Testis (tissue), 2 donors: ENCODE measurements at regions not wholly inside any gene's neighbourhood (a gene's known extent, or its start where the extent isn't known, plus 50 kb on each side); places are given as distances from the start of the nearest gene placed in this dataset.

ENCODE experiments used
- CTCF ChIP-seq, 3 experiments: fragments of 450-650 bp in 2 of 3; fragments of 200-600 bp in 1 of 3; sonication (generic) in 1 of 3; IDR thresholded peaks; one replicate each; pipeline ENCODE4 v1.5.1; 2016 to 2019; ENCODE audit warnings: antibody characterized with exemption in 3 of 3, mild to moderate bottlenecking in 2 of 3, moderate library complexity in 1 of 3
- POLR2A ChIP-seq: fragments of 450-650 bp; IDR thresholded peaks from one replicate; pipeline ENCODE4 v1.6.1; 2017; ENCODE audit warnings: antibody characterized with exemption, mild to moderate bottlenecking, moderate library complexity

GRCh38 chr1:143691971-143692529 is 279.7 kb downstream of the FAM72C start:
- TF ChIP-seq CTCF (IDR thresholded peaks at IDR 0.05) (no peak), POLR2A (no peak)
